RWPE2 (cell line): ENCODE measurements at regions not wholly inside any gene's neighbourhood (a gene's known extent, or its start where the extent isn't known, plus 50 kb on each side); places are given as distances from the start of the nearest gene placed in this dataset.
A peak's percentile ranks its signal among the peaks of the same experiment; 100 is the strongest.

Source experiments
- ATAC-seq: fragments of 200-7000 bp; cut with Tn5 transposase; 3 replicates; pipeline ENCODE4 v1.9.1; 2021; ENCODE audit warnings: low read depth
- DNase-seq: peaks from one replicate; pipeline ENCODE4 v3.0.0-alpha.2; 2020; ENCODE audit warnings: low spot score
- H3K27ac ChIP-seq: fragments of 450-650 bp; 2 replicates; pipeline ENCODE4 v1.5.1; 2017; ENCODE audit warnings: mild to moderate bottlenecking; ENCODE audit not compliant: poor library complexity, severe bottlenecking
- H3K27me3 ChIP-seq: fragments of 250-450 bp; sonication (Bioruptor Pico); 2 replicates; pipeline ENCODE4 v1.5.1; 2021; ENCODE audit warnings: mild to moderate bottlenecking, moderate library complexity; ENCODE audit not compliant: insufficient read depth, poor library complexity, severe bottlenecking
- H3K36me3 ChIP-seq: fragments of 250-450 bp; sonication (Bioruptor Pico); 2 replicates; pipeline ENCODE4 v1.5.1; 2020; ENCODE audit warnings: low read depth, mild to moderate bottlenecking, moderate library complexity
- H3K4me1 ChIP-seq: fragments of 250-450 bp; sonication (Bioruptor Pico); 2 replicates; pipeline ENCODE4 v1.5.1; 2021; ENCODE audit warnings: mild to moderate bottlenecking, moderate library complexity; ENCODE audit not compliant: insufficient read depth, poor library complexity, severe bottlenecking
- H3K4me3 ChIP-seq: fragments of 250-450 bp; sonication (Bioruptor Pico); 2 replicates; pipeline ENCODE4 v1.5.1; 2021; ENCODE audit warnings: mild to moderate bottlenecking, moderate library complexity; ENCODE audit not compliant: severe bottlenecking
- H3K9me3 ChIP-seq: fragments of 250-450 bp; sonication (Bioruptor Pico); 2 replicates; pipeline ENCODE4 v1.5.1; 2021; ENCODE audit warnings: mild to moderate bottlenecking, moderate library complexity; ENCODE audit not compliant: severe bottlenecking
- TF ChIP-seq, protein P1 (sequence below): fragments of 450-650 bp; IDR thresholded peaks from one replicate; pipeline ENCODE4 v1.5.1; 2017; ENCODE audit warnings: mild to moderate bottlenecking, moderate library complexity; ENCODE audit not compliant: poor library complexity, severe bottlenecking

GRCh38 chr4:141306331-141306730 is 85.6 kb downstream of the ZNF330 start:
- DNase-seq (no peak), ATAC-seq (no peak)
- Histone ChIP-seq H3K27ac (no peak overlapping the region), H3K27me3 (no peaks in the 10 kb centered on the region), H3K36me3 (no peaks in the 10 kb centered on the region), H3K9me3 (no peaks in the 10 kb centered on the region), H3K4me3 (no peak overlapping the region), H3K4me1 (no peaks in the 10 kb centered on the region)
- TF ChIP-seq, protein P1, sequence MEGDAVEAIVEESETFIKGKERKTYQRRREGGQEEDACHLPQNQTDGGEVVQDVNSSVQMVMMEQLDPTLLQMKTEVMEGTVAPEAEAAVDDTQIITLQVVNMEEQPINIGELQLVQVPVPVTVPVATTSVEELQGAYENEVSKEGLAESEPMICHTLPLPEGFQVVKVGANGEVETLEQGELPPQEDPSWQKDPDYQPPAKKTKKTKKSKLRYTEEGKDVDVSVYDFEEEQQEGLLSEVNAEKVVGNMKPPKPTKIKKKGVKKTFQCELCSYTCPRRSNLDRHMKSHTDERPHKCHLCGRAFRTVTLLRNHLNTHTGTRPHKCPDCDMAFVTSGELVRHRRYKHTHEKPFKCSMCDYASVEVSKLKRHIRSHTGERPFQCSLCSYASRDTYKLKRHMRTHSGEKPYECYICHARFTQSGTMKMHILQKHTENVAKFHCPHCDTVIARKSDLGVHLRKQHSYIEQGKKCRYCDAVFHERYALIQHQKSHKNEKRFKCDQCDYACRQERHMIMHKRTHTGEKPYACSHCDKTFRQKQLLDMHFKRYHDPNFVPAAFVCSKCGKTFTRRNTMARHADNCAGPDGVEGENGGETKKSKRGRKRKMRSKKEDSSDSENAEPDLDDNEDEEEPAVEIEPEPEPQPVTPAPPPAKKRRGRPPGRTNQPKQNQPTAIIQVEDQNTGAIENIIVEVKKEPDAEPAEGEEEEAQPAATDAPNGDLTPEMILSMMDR = no peak

DNA sequence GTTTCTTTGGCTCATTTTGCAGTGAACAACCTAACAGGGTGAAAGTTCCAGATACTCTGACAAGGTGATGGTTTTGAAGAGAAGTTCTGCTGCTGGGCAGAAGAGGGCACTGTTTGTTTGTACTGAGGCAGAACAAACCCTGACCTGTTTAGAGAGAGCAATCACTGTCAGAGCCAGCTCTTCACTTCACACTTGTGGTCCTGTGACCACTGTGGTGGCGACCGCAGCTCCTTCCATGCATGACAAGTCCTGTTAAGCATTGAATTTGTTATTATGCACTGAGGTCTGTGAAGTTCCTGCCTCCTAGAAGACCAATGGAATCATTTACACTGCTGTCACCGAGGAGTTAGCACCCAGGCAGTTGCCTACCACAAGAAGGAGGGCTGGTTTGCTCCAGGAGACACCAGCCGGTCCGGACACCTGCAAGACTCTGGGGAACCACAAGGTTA is 86.6 kb downstream of the ZNF330 start:
- H3K4me3 ChIP-seq = no peak overlapping the region
- H3K27me3 ChIP-seq = no peaks in the 10 kb centered on the region
- peak; percentile 97 for ATAC-seq
- H3K9me3 ChIP-seq = no peaks in the 10 kb centered on the region
- H3K4me1 ChIP-seq = no peaks in the 10 kb centered on the region
- H3K27ac ChIP-seq = no peak overlapping the region
- no peak for DNase-seq
- TF ChIP-seq, protein P1 = peak; percentile 82
- no peaks in the 10 kb centered on the region for H3K36me3 ChIP-seq

GRCh38 chr4:141309874-141310273 is 89.2 kb downstream of the ZNF330 start:
- H3K27ac ChIP-seq = no peak overlapping the region
- no peaks in the 10 kb centered on the region for H3K9me3 ChIP-seq
- no peak for ATAC-seq
- no peaks in the 10 kb centered on the region for H3K4me1 ChIP-seq
- no peak for DNase-seq
- H3K4me3 ChIP-seq = no peak overlapping the region
- no peaks in the 10 kb centered on the region for H3K36me3 ChIP-seq
- TF ChIP-seq, protein P1 = no peak
- no peaks in the 10 kb centered on the region for H3K27me3 ChIP-seq

DNA sequence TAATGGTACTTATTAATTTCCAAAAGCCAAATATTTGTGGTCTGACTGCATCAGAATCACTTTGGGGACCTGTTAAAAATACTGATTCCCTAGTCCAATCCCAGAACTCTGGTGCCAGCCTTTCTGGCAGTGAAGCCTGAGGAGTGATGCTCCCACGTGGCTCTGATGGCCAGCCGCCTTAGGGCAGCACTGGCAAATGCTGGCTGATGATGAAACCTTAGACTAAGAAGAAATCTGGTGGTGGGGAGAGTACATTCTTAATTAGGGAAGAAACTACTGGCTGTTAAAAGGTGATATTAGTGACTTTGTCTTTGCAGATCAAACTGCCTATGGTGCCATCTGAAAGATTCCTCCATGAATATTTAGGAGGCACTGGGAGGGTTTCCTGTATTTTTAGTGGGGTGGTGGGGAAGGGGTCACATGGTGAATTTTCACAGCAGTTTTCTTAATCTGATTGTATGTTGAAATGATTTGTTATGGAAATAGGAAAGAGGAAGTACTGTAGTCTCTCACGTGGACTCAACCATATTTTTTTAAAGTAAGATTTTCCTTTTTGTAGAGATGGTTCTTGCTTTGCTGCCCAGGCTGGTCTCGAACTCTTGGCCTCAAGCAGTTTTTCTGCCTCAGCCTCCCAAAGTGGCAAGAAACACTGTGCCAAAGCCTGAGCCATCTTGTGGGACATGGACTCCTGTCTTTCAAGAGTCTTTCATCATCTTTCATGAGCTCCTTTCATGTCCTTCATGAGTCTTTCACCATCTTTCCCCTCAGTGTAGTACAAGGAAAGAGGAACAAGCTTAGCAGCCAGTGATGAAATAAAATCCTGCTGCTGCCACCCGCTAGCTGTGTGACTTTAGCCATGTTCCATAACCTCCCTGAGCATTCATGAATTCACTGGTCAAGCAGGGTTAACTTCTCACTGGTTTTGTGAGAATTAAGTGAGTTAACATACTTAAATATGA is 90.8 kb downstream of the ZNF330 start:
- H3K27ac ChIP-seq = no peak overlapping the region
- TF ChIP-seq, protein P1 = no peak
- DNase-seq (no peak), ATAC-seq (no peak)
- no peaks in the 10 kb centered on the region for H3K36me3 ChIP-seq
- H3K27me3 ChIP-seq = no peaks in the 10 kb centered on the region
- no peaks in the 10 kb centered on the region for H3K4me1 ChIP-seq
- no peak overlapping the region for H3K4me3 ChIP-seq
- no peaks in the 10 kb centered on the region for H3K9me3 ChIP-seq

DNA sequence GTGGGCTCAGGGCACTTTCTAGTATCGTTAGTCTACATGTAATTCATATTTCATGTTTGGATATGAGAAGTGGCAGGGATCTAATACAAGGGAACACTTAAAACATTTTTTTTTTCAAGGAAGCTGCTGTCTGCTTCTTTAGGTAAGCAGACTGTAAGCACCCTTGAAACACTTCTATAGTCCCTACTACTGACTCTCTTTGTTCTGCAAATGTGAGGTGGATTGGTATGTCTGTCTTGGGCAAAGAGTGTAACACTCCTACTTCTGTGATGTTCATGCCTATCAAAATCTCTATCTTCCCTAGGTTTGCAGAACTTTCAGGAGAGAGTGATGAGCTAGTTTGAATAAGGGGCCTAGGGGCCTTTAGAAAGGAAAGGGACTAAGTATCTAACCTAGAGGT is 93.9 kb downstream of the ZNF330 start:
- no peak overlapping the region for H3K4me3 ChIP-seq
- no peaks in the 10 kb centered on the region for H3K36me3 ChIP-seq
- no peak overlapping the region for H3K27ac ChIP-seq
- H3K4me1 ChIP-seq = no peaks in the 10 kb centered on the region
- TF ChIP-seq, protein P1 = no peak
- H3K27me3 ChIP-seq = no peaks in the 10 kb centered on the region
- no peak for DNase-seq
- ATAC-seq = no peak
- no peaks in the 10 kb centered on the region for H3K9me3 ChIP-seq
